K562 (cell line): ENCODE measurements at regions not wholly inside any gene's neighbourhood (a gene's known extent, or its start where the extent isn't known, plus 50 kb on each side); places are given as distances from the start of the nearest gene placed in this dataset.

ENCODE experiments used
- EP300 ChIP-seq: IDR thresholded peaks from 2 replicates; pipeline ENCODE4 v1.6.1; 2012; ENCODE audit warnings: low read length, improper control_type of control experiment
- NRF1 ChIP-seq, 2 experiments: fragments of 450-650 bp; IDR thresholded peaks in 1 of 2; conservative IDR thresholded peaks in 1 of 2; 2 replicates each; pipeline ENCODE4 v1.6.1; 2014; ENCODE audit warnings: mild to moderate bottlenecking in 2 of 2
- TF ChIP-seq, protein P1 (sequence below), 3 experiments: IDR thresholded peaks in 2 of 3; conservative IDR thresholded peaks in 1 of 3; 2 replicates each; pipeline ENCODE4 v1.5.1; 2011 to 2012; ENCODE audit warnings: low read length in 3 of 3, mild to moderate bottlenecking in 3 of 3, control low read depth in 2 of 3, improper control_type of control experiment in 1 of 3, inconsistent platforms in 1 of 3, low read depth in 1 of 3, mixed read lengths in 1 of 3, moderate library complexity in 1 of 3; ENCODE audit not compliant: insufficient read depth in 2 of 3

DNA sequence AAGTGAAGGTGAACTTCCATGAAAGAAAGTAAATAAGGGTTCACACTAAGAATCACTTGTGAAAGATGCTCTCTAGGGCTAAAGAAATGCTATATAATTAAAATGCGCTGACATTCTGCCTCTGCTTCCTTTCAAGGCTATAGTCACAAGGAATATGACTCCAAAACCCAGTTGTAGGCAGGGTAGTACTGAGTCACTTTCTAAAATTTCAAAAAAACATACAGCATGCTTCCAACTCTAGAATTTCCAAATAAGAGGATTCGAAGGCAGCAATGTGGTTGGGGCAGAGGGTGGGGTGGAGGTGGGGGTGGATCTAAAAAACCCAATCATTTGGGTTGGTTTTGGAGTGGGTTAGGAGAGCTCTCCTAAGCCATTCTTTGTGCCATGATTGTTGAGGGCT is 84.6 kb downstream of the HMHB1 start:
- TF ChIP-seq NRF1 (conservative IDR thresholded peaks at IDR 0.05 in 1 of 2, IDR thresholded peaks at IDR 0.05 in 1 of 2) (no peak), EP300 (no peak)
- TF ChIP-seq, protein P1, sequence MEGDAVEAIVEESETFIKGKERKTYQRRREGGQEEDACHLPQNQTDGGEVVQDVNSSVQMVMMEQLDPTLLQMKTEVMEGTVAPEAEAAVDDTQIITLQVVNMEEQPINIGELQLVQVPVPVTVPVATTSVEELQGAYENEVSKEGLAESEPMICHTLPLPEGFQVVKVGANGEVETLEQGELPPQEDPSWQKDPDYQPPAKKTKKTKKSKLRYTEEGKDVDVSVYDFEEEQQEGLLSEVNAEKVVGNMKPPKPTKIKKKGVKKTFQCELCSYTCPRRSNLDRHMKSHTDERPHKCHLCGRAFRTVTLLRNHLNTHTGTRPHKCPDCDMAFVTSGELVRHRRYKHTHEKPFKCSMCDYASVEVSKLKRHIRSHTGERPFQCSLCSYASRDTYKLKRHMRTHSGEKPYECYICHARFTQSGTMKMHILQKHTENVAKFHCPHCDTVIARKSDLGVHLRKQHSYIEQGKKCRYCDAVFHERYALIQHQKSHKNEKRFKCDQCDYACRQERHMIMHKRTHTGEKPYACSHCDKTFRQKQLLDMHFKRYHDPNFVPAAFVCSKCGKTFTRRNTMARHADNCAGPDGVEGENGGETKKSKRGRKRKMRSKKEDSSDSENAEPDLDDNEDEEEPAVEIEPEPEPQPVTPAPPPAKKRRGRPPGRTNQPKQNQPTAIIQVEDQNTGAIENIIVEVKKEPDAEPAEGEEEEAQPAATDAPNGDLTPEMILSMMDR (IDR thresholded peaks at IDR 0.05 in 2 of 3, conservative IDR thresholded peaks at IDR 0.05 in 1 of 3; ENCODE audit: insufficient read depth in 2 of 3, low read depth in 1 of 3, low read length in 3 of 3) = no peak
